ENCODE measurements at regions not wholly inside any gene's neighbourhood (a gene's known extent, or its start where the extent isn't known, plus 50 kb on each side); places are given as distances from the start of the nearest gene placed in this dataset.

GRCh38 chr9:81193362-81194339, 495.7 kb downstream of the TLE1 start:
- no peak overlapping the region for H2AFZ ChIP-seq (ENCODE audit: low read length, unreplicated experiment)
- H3K4me3 ChIP-seq (ENCODE audit: low read depth, low read length) = no peak overlapping the region
- no peak overlapping the region for H3K27ac ChIP-seq (ENCODE audit: low read depth, low read length)
- no peaks in the 10 kb centered on the region for H3K4me1 ChIP-seq (ENCODE audit: control insufficient read depth, insufficient read depth, low read length, unreplicated experiment)
- H3K79me2 ChIP-seq (ENCODE audit: control insufficient read depth, insufficient read depth, low read length, unreplicated experiment) = no peaks in the 10 kb centered on the region
- peaks cover 5% of the 10 kb centered on the region; the same call in 1 of the 2 replicates for H3K27me3 ChIP-seq (ENCODE audit: insufficient read depth, low read length)
- no peaks in the 10 kb centered on the region for H3K36me3 ChIP-seq (ENCODE audit: insufficient read depth, low read length)

- Histone ChIP-seq H3K79me2 (ENCODE audit: control insufficient read depth, insufficient read depth, low read length, unreplicated experiment) (no peaks in the 10 kb centered on the region), H3K36me3 (ENCODE audit: insufficient read depth, low read length) (no peaks in the 10 kb centered on the region), H3K4me1 (ENCODE audit: control insufficient read depth, insufficient read depth, low read length, unreplicated experiment) (no peaks in the 10 kb centered on the region), H3K27me3 (ENCODE audit: insufficient read depth, low read length) (no peaks in the 10 kb centered on the region), H3K4me3 (ENCODE audit: low read depth, low read length) (no peak overlapping the region), H2AFZ (ENCODE audit: low read length, unreplicated experiment) (no peak overlapping the region), H3K27ac (ENCODE audit: low read depth, low read length) (no peak overlapping the region)
These were observed 498.1 kb downstream of the TLE1 start for GRCh38 chr9:81191222-81191621.

- Histone ChIP-seq H3K79me2 (ENCODE audit: control insufficient read depth, insufficient read depth, low read length, unreplicated experiment) (no peaks in the 10 kb centered on the region), H3K27ac (ENCODE audit: low read depth, low read length) (no peak overlapping the region), H3K27me3 (ENCODE audit: insufficient read depth, low read length) (no peaks in the 10 kb centered on the region), H2AFZ (ENCODE audit: low read length, unreplicated experiment) (no peak overlapping the region), H3K4me1 (ENCODE audit: control insufficient read depth, insufficient read depth, low read length, unreplicated experiment) (no peaks in the 10 kb centered on the region), H3K4me3 (ENCODE audit: low read depth, low read length) (no peak overlapping the region), H3K36me3 (ENCODE audit: insufficient read depth, low read length) (no peaks in the 10 kb centered on the region)
These were observed 498.7 kb downstream of the TLE1 start for GRCh38 chr9:81190659-81191058.

GRCh38 chr9:81183761-81184160, 505.6 kb downstream of the TLE1 start:
- Histone ChIP-seq H3K27ac (ENCODE audit: low read depth, low read length) (no peak overlapping the region), H3K27me3 (ENCODE audit: insufficient read depth, low read length) (no peaks in the 10 kb centered on the region), H3K4me1 (ENCODE audit: control insufficient read depth, insufficient read depth, low read length, unreplicated experiment) (peaks cover 11% of the 10 kb centered on the region), H3K4me3 (ENCODE audit: low read depth, low read length) (no peak overlapping the region), H2AFZ (ENCODE audit: low read length, unreplicated experiment) (no peak overlapping the region), H3K36me3 (ENCODE audit: insufficient read depth, low read length) (no peaks in the 10 kb centered on the region), H3K79me2 (ENCODE audit: control insufficient read depth, insufficient read depth, low read length, unreplicated experiment) (no peaks in the 10 kb centered on the region)

GRCh38 chr9:81182431-81182830, 506.9 kb downstream of the TLE1 start:
- Histone ChIP-seq H3K79me2 (ENCODE audit: control insufficient read depth, insufficient read depth, low read length, unreplicated experiment) (no peaks in the 10 kb centered on the region), H3K4me3 (ENCODE audit: low read depth, low read length) (no peak overlapping the region), H3K27me3 (ENCODE audit: insufficient read depth, low read length) (no peaks in the 10 kb centered on the region), H2AFZ (ENCODE audit: low read length, unreplicated experiment) (no peak overlapping the region), H3K4me1 (ENCODE audit: control insufficient read depth, insufficient read depth, low read length, unreplicated experiment) (peaks cover 11% of the 10 kb centered on the region), H3K36me3 (ENCODE audit: insufficient read depth, low read length) (no peaks in the 10 kb centered on the region), H3K27ac (ENCODE audit: low read depth, low read length) (no peak overlapping the region)

GRCh38 chr9:81174023-81174422, 515.3 kb downstream of the TLE1 start:
- Histone ChIP-seq H2AFZ (ENCODE audit: low read length, unreplicated experiment) (no peak overlapping the region), H3K36me3 (ENCODE audit: insufficient read depth, low read length) (no peaks in the 10 kb centered on the region), H3K79me2 (ENCODE audit: control insufficient read depth, insufficient read depth, low read length, unreplicated experiment) (no peaks in the 10 kb centered on the region), H3K27ac (ENCODE audit: low read depth, low read length) (no peak overlapping the region), H3K27me3 (ENCODE audit: insufficient read depth, low read length) (0 out of 2 replicates have a peak, but pooled peaks cover 7% of the 10 kb centered on the region), H3K4me3 (ENCODE audit: low read depth, low read length) (no peak overlapping the region), H3K4me1 (ENCODE audit: control insufficient read depth, insufficient read depth, low read length, unreplicated experiment) (no peaks in the 10 kb centered on the region)

- Histone ChIP-seq H3K27ac (ENCODE audit: low read depth, low read length) (no peak overlapping the region), H2AFZ (ENCODE audit: low read length, unreplicated experiment) (no peak overlapping the region), H3K27me3 (ENCODE audit: insufficient read depth, low read length) (no peaks in the 10 kb centered on the region), H3K79me2 (ENCODE audit: control insufficient read depth, insufficient read depth, low read length, unreplicated experiment) (no peaks in the 10 kb centered on the region), H3K4me1 (ENCODE audit: control insufficient read depth, insufficient read depth, low read length, unreplicated experiment) (no peaks in the 10 kb centered on the region), H3K4me3 (ENCODE audit: low read depth, low read length) (no peak overlapping the region), H3K36me3 (ENCODE audit: insufficient read depth, low read length) (no peaks in the 10 kb centered on the region)
These were observed 517.7 kb downstream of the TLE1 start for GRCh38 chr9:81171689-81172088.

GRCh38 chr9:81162361-81162760, 527.0 kb downstream of the TLE1 start:
- Histone ChIP-seq H2AFZ (ENCODE audit: low read length, unreplicated experiment) (no peak overlapping the region), H3K4me1 (ENCODE audit: control insufficient read depth, insufficient read depth, low read length, unreplicated experiment) (no peaks in the 10 kb centered on the region), H3K4me3 (ENCODE audit: low read depth, low read length) (no peak overlapping the region), H3K79me2 (ENCODE audit: control insufficient read depth, insufficient read depth, low read length, unreplicated experiment) (no peaks in the 10 kb centered on the region), H3K36me3 (ENCODE audit: insufficient read depth, low read length) (no peaks in the 10 kb centered on the region), H3K27me3 (ENCODE audit: insufficient read depth, low read length) (peaks cover 17% of the 10 kb centered on the region), H3K27ac (ENCODE audit: low read depth, low read length) (no peak overlapping the region)

GRCh38 chr9:81156381-81156780, 533.0 kb downstream of the TLE1 start:
- Histone ChIP-seq H3K27ac (ENCODE audit: low read depth, low read length) (no peak overlapping the region), H2AFZ (ENCODE audit: low read length, unreplicated experiment) (no peak overlapping the region), H3K79me2 (ENCODE audit: control insufficient read depth, insufficient read depth, low read length, unreplicated experiment) (no peaks in the 10 kb centered on the region), H3K27me3 (ENCODE audit: insufficient read depth, low read length) (peaks cover 9% of the 10 kb centered on the region), H3K4me3 (ENCODE audit: low read depth, low read length) (no peak overlapping the region), H3K36me3 (ENCODE audit: insufficient read depth, low read length) (no peaks in the 10 kb centered on the region), H3K4me1 (ENCODE audit: control insufficient read depth, insufficient read depth, low read length, unreplicated experiment) (no peaks in the 10 kb centered on the region)

- Histone ChIP-seq H2AFZ (ENCODE audit: low read length, unreplicated experiment) (no peak overlapping the region), H3K36me3 (ENCODE audit: insufficient read depth, low read length) (no peaks in the 10 kb centered on the region)
These were observed 539.2 kb downstream of the TLE1 start for GRCh38 chr9:81150016-81150625.

More at GRCh38 chr9:81150016-81150625, 539.2 kb downstream of the TLE1 start:
- H3K27me3 ChIP-seq (ENCODE audit: insufficient read depth, low read length) = peaks cover 4% of the 10 kb centered on the region; the same call in 1 of the 2 replicates
- H3K4me3 ChIP-seq (ENCODE audit: low read depth, low read length) = no peak overlapping the region
- no peak overlapping the region for H3K27ac ChIP-seq (ENCODE audit: low read depth, low read length)
- H3K79me2 ChIP-seq (ENCODE audit: control insufficient read depth, insufficient read depth, low read length, unreplicated experiment) = no peaks in the 10 kb centered on the region
- peaks cover 26% of the 10 kb centered on the region for H3K4me1 ChIP-seq (ENCODE audit: control insufficient read depth, insufficient read depth, low read length, unreplicated experiment)
